Effector memory CD4-positive, alpha-beta T cell (primary cell): ENCODE measurements at regions not wholly inside any gene's neighbourhood (a gene's known extent, or its start where the extent isn't known, plus 50 kb on each side); places are given as distances from the start of the nearest gene placed in this dataset.
A peak's percentile ranks its signal among the peaks of the same experiment; 100 is the strongest.
"Not testable (repeated sequence)": the region's sequence is repeated elsewhere in the genome, so short reads cannot be mapped to it uniquely, and the experiment has no call there.

Source experiments
- DNase-seq, 3 donors: peaks; one replicate each; pipeline ENCODE4 v3.0.0-alpha.2; 2020
- H3K27ac ChIP-seq: 2 replicates; pipeline ENCODE4 v1.7.0; 2013; ENCODE audit warnings: mild to moderate bottlenecking, low read length, moderate library complexity; ENCODE audit not compliant: insufficient read depth, poor library complexity, severe bottlenecking
- H3K27me3 ChIP-seq: replicated peaks from 2 replicates; pipeline ENCODE4 v1.7.0; 2013; ENCODE audit warnings: mild to moderate bottlenecking, low read length; ENCODE audit not compliant: insufficient read depth, control insufficient read depth, poor library complexity, severe bottlenecking
- H3K36me3 ChIP-seq: 2 replicates; pipeline ENCODE4 v1.7.0; 2013; ENCODE audit warnings: mild to moderate bottlenecking, low read length, moderate library complexity; ENCODE audit not compliant: control insufficient read depth, insufficient read depth
- H3K4me1 ChIP-seq: 2 replicates; pipeline ENCODE4 v1.7.0; 2013; ENCODE audit warnings: low read length, mild to moderate bottlenecking; ENCODE audit not compliant: control insufficient read depth, insufficient read depth, poor library complexity, severe bottlenecking
- H3K4me3 ChIP-seq: 2 replicates; pipeline ENCODE4 v1.7.0; 2013; ENCODE audit warnings: low read length, low read depth, mild to moderate bottlenecking; ENCODE audit not compliant: insufficient read depth, poor library complexity, severe bottlenecking
- H3K9me3 ChIP-seq: 2 replicates; pipeline ENCODE4 v1.7.0; 2013; ENCODE audit warnings: mild to moderate bottlenecking, low read length, moderate library complexity; ENCODE audit not compliant: control insufficient read depth

- Histone ChIP-seq H3K27me3 (no peaks in the 10 kb centered on the region), H3K4me1 (peaks cover 19% of the 10 kb centered on the region), H3K36me3 (no peaks in the 10 kb centered on the region), H3K4me3 (no peak overlapping the region), H3K9me3 (no peaks in the 10 kb centered on the region), H3K27ac (no peak overlapping the region)
- no peak for DNase-seq
These were observed 173.5 kb upstream of the KLF6 start for GRCh38 chr10:3958472-3958996.

- H3K27me3 ChIP-seq = no peaks in the 10 kb centered on the region
- DNase-seq = no peak
- H3K27ac ChIP-seq = no peak overlapping the region
- H3K4me3 ChIP-seq = no peak overlapping the region
- H3K4me1 ChIP-seq = peaks cover 8% of the 10 kb centered on the region
- no peaks in the 10 kb centered on the region for H3K9me3 ChIP-seq
- no peaks in the 10 kb centered on the region for H3K36me3 ChIP-seq
These were observed 171.1 kb upstream of the KLF6 start for GRCh38 chr10:3955955-3956617.

GRCh38 chr10:3955493-3955892 is 170.5 kb upstream of the KLF6 start:
- Histone ChIP-seq H3K36me3 (no peaks in the 10 kb centered on the region), H3K9me3 (no peaks in the 10 kb centered on the region), H3K4me3 (no peak overlapping the region), H3K27me3 (no peaks in the 10 kb centered on the region), H3K4me1 (peaks cover 5% of the 10 kb centered on the region), H3K27ac (no peak overlapping the region)
- DNase-seq = no peak

GRCh38 chr10:3954615-3955014 is 169.6 kb upstream of the KLF6 start:
- H3K27me3 ChIP-seq = no peaks in the 10 kb centered on the region

GRCh38 chr10:3954007-3954406 is 169.0 kb upstream of the KLF6 start:
- H3K36me3 ChIP-seq, H3K27me3 ChIP-seq, H3K9me3 ChIP-seq, H3K4me3 ChIP-seq, DNase-seq, H3K27ac ChIP-seq: not testable (repeated sequence)
- peaks cover 13% of the 10 kb centered on the region for H3K4me1 ChIP-seq

More at GRCh38 chr10:3954615-3955014, 169.6 kb upstream of the KLF6 start:
- Histone ChIP-seq H3K27ac (no peak overlapping the region), H3K36me3 (no peaks in the 10 kb centered on the region), H3K4me1 (peaks cover 9% of the 10 kb centered on the region), H3K4me3 (no peak overlapping the region), H3K9me3 (no peaks in the 10 kb centered on the region)
- DNase-seq = no peak

- H3K9me3 ChIP-seq = no peaks in the 10 kb centered on the region
- H3K4me1 ChIP-seq = peaks cover 27% of the 10 kb centered on the region
- H3K27me3 ChIP-seq = no peaks in the 10 kb centered on the region
- no peak overlapping the region for H3K27ac ChIP-seq
- no peak overlapping the region for H3K4me3 ChIP-seq
- H3K36me3 ChIP-seq = no peaks in the 10 kb centered on the region
- no peak for DNase-seq
These were observed 167.0 kb upstream of the KLF6 start for GRCh38 chr10:3951993-3952392.

- Histone ChIP-seq H3K4me1 (peaks cover 34% of the 10 kb centered on the region), H3K4me3 (no peak overlapping the region), H3K9me3 (no peaks in the 10 kb centered on the region), H3K27ac (peak overlapping the region; percentile 48), H3K36me3 (no peaks in the 10 kb centered on the region), H3K27me3 (no peaks in the 10 kb centered on the region)
- peak in 2 of 3 donors; percentile 16 to 28 for DNase-seq
These were observed 165.8 kb upstream of the KLF6 start for GRCh38 chr10:3950676-3951275.

GRCh38 chr10:3949711-3950110 is 164.7 kb upstream of the KLF6 start:
- Histone ChIP-seq H3K27ac (peak overlapping the region; percentile 73), H3K27me3 (no peaks in the 10 kb centered on the region), H3K4me1 (peaks cover 34% of the 10 kb centered on the region), H3K36me3 (no peaks in the 10 kb centered on the region), H3K4me3 (no peak overlapping the region), H3K9me3 (no peaks in the 10 kb centered on the region)
- no peak for DNase-seq

GRCh38 chr10:3948843-3949242 is 163.8 kb upstream of the KLF6 start:
- no peaks in the 10 kb centered on the region for H3K27me3 ChIP-seq
- no peak overlapping the region for H3K4me3 ChIP-seq
- H3K27ac ChIP-seq = peak overlapping the region; percentile 73
- peak; percentile 69 to 74 (median 71) for DNase-seq
- H3K36me3 ChIP-seq = no peaks in the 10 kb centered on the region
- H3K9me3 ChIP-seq = no peaks in the 10 kb centered on the region
- H3K4me1 ChIP-seq = peaks cover 34% of the 10 kb centered on the region
